ENCODE measurements at regions not wholly inside any gene's neighbourhood (a gene's known extent, or its start where the extent isn't known, plus 50 kb on each side); places are given as distances from the start of the nearest gene placed in this dataset.

DNA sequence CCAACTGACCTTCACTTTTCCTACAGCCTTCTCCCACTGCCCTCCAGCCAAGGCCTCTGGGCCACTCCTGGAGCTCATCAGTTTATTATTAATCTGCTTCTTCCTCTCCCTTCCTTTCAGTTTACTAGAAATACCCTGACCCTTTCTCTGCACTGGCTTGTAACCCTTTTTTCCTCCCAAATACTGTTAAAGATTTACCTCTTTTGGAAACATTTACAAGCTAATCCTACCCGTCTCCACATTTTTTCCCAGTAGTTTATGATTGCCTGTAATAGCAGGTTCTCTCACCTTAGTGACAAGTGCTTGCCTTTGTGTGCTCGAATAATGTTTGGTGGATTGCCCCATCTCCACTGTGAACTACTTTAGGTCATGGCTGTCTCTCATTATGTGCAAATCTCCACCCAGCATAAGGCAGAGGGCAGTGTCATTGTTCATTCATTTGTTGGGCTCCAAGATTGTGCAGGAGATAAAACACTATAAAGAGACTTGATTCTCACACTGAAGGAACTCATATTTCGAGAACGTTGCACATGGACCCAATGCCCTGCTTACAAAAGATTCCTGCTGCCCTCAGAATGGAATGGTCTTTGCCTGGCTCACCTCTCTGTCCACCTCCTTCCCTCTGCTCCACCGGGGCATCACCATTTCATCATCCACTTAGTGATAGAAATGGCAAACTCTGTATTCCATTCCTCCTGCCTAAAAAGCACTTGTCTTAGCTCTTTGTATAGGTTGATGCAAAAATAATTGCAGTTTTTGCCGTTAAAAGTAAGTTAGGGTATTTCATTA is 491.1 kb downstream of the UTRN start (continued):
- TF ChIP-seq ZNF114 (CRISPR knock-in tag; IDR thresholded peaks at IDR 0.05): no peak
- TF ChIP-seq POLR2AphosphoS5 (IDR thresholded peaks at IDR 0.05; ENCODE audit: low read depth): no peak
- TF ChIP-seq, protein P1, sequence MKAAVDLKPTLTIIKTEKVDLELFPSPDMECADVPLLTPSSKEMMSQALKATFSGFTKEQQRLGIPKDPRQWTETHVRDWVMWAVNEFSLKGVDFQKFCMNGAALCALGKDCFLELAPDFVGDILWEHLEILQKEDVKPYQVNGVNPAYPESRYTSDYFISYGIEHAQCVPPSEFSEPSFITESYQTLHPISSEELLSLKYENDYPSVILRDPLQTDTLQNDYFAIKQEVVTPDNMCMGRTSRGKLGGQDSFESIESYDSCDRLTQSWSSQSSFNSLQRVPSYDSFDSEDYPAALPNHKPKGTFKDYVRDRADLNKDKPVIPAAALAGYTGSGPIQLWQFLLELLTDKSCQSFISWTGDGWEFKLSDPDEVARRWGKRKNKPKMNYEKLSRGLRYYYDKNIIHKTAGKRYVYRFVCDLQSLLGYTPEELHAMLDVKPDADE (IDR thresholded peaks at IDR 0.05): no peak
- no peak for TF ChIP-seq EZH2phosphoT487 (IDR thresholded peaks at IDR 0.05; ENCODE audit: unreplicated experiment)
- TF ChIP-seq, protein P2, sequence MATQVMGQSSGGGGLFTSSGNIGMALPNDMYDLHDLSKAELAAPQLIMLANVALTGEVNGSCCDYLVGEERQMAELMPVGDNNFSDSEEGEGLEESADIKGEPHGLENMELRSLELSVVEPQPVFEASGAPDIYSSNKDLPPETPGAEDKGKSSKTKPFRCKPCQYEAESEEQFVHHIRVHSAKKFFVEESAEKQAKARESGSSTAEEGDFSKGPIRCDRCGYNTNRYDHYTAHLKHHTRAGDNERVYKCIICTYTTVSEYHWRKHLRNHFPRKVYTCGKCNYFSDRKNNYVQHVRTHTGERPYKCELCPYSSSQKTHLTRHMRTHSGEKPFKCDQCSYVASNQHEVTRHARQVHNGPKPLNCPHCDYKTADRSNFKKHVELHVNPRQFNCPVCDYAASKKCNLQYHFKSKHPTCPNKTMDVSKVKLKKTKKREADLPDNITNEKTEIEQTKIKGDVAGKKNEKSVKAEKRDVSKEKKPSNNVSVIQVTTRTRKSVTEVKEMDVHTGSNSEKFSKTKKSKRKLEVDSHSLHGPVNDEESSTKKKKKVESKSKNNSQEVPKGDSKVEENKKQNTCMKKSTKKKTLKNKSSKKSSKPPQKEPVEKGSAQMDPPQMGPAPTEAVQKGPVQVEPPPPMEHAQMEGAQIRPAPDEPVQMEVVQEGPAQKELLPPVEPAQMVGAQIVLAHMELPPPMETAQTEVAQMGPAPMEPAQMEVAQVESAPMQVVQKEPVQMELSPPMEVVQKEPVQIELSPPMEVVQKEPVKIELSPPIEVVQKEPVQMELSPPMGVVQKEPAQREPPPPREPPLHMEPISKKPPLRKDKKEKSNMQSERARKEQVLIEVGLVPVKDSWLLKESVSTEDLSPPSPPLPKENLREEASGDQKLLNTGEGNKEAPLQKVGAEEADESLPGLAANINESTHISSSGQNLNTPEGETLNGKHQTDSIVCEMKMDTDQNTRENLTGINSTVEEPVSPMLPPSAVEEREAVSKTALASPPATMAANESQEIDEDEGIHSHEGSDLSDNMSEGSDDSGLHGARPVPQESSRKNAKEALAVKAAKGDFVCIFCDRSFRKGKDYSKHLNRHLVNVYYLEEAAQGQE (IDR thresholded peaks at IDR 0.05; ENCODE audit: unreplicated experiment): no peak
- TF ChIP-seq, protein P3, sequence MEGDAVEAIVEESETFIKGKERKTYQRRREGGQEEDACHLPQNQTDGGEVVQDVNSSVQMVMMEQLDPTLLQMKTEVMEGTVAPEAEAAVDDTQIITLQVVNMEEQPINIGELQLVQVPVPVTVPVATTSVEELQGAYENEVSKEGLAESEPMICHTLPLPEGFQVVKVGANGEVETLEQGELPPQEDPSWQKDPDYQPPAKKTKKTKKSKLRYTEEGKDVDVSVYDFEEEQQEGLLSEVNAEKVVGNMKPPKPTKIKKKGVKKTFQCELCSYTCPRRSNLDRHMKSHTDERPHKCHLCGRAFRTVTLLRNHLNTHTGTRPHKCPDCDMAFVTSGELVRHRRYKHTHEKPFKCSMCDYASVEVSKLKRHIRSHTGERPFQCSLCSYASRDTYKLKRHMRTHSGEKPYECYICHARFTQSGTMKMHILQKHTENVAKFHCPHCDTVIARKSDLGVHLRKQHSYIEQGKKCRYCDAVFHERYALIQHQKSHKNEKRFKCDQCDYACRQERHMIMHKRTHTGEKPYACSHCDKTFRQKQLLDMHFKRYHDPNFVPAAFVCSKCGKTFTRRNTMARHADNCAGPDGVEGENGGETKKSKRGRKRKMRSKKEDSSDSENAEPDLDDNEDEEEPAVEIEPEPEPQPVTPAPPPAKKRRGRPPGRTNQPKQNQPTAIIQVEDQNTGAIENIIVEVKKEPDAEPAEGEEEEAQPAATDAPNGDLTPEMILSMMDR (conservative IDR thresholded peaks at IDR 0.05; ENCODE audit: low read depth in 2 of 2): no peak
- no peak for TF ChIP-seq ZNF331 (CRISPR knock-in tag; IDR thresholded peaks at IDR 0.05; ENCODE audit: low read depth)

DNA sequence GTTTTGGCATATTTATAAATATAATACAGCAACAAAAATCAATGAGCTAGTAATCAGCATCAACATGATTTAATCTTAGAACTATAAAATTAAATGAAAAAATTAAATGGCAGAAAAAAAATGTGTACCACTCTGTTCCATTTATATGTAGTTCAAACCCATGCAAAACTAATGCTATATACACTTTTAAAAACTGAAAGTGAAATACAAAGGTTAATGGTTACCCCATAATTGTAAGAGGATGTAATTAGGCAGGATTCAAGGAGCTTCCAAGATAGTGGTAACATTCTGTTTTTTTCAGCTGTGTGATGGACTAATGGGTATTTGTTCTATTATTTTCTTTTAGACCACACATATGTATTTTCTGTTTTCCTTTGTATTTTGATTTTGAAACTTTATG is 492.1 kb downstream of the UTRN start:
- H3K9me3 Mint-ChIP-seq: no peaks in the 10 kb centered on the region; the same call in 2 of the 3 replicates
- no peak for DNase-seq (ENCODE audit: low spot score)
- TF ChIP-seq EZH2 (IDR thresholded peaks at IDR 0.05; ENCODE audit: low read depth, unreplicated experiment) (no peak), CREB1 (CRISPR knock-in tag; IDR thresholded peaks at IDR 0.05; ENCODE audit: low read depth) (no peak), ZNF114 (CRISPR knock-in tag; IDR thresholded peaks at IDR 0.05) (no peak), JUNB (IDR thresholded peaks at IDR 0.05; ENCODE audit: unreplicated experiment) (no peak)
- TF ChIP-seq, protein P2 (IDR thresholded peaks at IDR 0.05; ENCODE audit: unreplicated experiment): no peak

More for the DNA sequence above, 492.1 kb downstream of the UTRN start:
- no peak overlapping the region for H2AFZ ChIP-seq
- Mint-ChIP-seq H3K27me3 (ENCODE audit: insufficient read depth, low read depth, poor library complexity) (no peaks in the 10 kb centered on the region), H3K4me1 (peaks cover 22% of the 10 kb centered on the region), H3K27ac (no peak overlapping the region), H3K4me3 (no peak overlapping the region), H3K36me3 (ENCODE audit: low read depth) (peaks cover 17% of the 10 kb centered on the region; the same call in 2 of the 3 replicates)
- H3K27ac ChIP-seq (ENCODE audit: low read depth): no peak overlapping the region
- no peak overlapping the region for H3K4me3 ChIP-seq
- no peak for ATAC-seq
- H3K79me2 ChIP-seq (replicated peaks; ENCODE audit: insufficient read depth): no peaks in the 10 kb centered on the region
- no peaks in the 10 kb centered on the region for H3F3A ChIP-seq (replicated peaks; ENCODE audit: low read depth)
- H3K4me2 ChIP-seq: no peak overlapping the region
- no peaks in the 10 kb centered on the region for H4K20me1 ChIP-seq (replicated peaks; ENCODE audit: insufficient read depth)
- H3K36me3 ChIP-seq (ENCODE audit: insufficient read depth): no peaks in the 10 kb centered on the region
- H3K27me3 ChIP-seq (ENCODE audit: insufficient read depth): no peaks in the 10 kb centered on the region
- H3K4me1 ChIP-seq (ENCODE audit: insufficient read depth): no peaks in the 10 kb centered on the region; the same call in 1 of the 2 replicates
- H3K9me2 ChIP-seq (ENCODE audit: insufficient read depth): no peaks in the 10 kb centered on the region

All from GM23338 (cell line).